ELF-1 (cell line): ENCODE measurements at regions not wholly inside any gene's neighbourhood (a gene's known extent, or its start where the extent isn't known, plus 50 kb on each side); places are given as distances from the start of the nearest gene placed in this dataset.
"Not testable (repeated sequence)": the region's sequence is repeated elsewhere in the genome, so short reads cannot be mapped to it uniquely, and the experiment has no call there.

ENCODE experiments used
- DNase-seq: peaks from one replicate; pipeline ENCODE4 v3.0.0-alpha.2; 2016; ENCODE audit warnings: low read depth, low spot score

DNA sequence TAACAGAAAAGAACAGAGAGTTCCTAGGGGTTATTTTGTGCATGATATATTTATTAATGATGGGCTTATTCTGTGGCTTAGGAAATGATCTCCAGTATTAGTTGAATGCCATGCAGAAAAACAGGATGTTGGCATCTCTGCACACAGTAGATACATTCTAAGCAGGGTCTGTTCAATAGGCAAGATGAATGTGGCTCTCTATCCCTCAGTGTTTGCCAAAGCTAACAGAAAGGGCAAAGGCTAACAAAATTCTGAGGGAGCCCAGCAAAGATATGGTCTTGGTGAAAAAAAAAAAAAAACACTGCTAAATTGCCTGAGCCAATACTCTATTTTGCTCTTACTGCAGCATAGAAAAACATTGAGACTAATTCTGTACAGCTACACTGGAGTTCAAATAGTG lies 1095.8 kb downstream of the UQCRFS1 start:
- no peak for DNase-seq

DNA sequence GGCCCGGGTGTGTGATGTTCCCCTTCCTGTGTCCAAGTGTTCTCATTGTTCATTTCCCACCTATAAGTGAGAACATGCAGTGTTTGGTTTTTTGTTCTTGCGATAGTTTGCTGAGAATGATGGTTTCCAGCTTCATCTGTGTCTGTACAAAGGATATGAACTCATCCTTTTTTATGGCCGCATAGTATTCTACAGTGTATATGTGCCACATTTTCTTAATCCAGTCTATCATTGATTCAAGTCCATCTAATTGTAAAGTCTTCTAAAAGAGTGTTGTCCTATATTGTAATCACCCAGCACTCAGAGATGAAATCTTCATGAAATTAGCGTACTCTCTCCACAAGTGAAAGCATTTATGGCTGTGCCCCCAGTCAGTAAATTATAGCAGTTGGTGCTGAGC lies 1096.6 kb downstream of the UQCRFS1 start:
- DNase-seq = not testable (repeated sequence)

DNA sequence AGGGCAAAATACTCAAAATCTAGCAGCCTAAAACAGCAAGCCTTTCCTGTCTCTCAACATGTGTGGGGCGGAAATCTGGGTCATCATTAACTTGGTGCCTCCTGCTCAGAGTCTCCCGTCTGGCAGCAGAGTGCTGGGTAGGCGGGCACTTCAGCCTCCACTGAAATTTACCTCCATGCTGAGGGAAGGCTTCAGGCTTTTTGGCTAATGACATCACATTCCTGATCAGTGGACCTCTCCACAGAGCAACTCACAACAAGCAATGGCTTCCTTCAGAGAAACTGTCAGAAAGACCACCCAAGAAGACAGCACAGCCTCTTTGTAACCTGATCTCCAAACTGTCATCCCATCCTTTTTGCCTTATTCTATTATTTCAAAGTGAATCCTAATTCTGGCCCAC lies 1109.0 kb downstream of the UQCRFS1 start:
- peak; percentile 89 for DNase-seq

DNA sequence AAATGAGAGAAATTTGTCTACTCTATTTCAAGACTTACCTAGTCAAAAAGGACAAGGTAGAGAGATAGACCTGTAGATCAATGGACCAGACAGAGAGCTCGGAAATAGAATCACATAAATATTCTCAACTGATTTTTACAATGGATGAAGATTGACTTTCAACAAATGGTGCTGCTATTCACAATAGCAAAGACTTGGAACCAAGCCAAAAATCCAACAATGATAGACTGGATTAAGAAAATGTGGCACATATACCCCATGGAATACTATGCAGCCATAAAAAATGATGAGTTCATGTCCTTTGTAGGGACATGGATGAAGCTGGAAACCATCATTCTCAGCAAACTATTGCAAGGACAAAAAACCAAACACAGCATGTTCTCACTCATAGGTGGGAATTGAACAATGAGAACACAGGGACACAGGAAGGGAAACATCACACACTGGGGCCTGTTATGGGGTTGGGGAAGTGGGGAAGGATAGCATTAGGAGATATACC lies 1128.2 kb downstream of the UQCRFS1 start:
- DNase-seq = not testable (repeated sequence)

DNA sequence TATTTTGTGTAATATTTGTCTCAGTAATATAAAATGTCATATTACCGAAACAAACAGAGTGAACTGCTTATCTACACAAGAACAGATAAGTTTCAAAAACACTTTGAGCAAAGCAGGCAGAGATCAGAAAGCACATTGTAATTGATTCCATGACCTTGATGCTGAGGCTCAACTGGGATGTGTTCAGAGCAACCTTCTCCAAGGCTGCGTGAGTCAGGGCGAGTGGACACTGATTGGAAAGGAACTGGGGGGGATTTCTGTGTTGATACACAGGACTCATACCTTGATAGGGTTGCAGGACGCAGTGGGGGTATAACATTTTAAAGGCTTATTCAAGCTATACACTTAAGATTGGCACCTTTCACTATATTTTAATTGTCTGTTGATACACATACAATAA lies 1136.3 kb downstream of the UQCRFS1 start:
- no peak for DNase-seq

DNA sequence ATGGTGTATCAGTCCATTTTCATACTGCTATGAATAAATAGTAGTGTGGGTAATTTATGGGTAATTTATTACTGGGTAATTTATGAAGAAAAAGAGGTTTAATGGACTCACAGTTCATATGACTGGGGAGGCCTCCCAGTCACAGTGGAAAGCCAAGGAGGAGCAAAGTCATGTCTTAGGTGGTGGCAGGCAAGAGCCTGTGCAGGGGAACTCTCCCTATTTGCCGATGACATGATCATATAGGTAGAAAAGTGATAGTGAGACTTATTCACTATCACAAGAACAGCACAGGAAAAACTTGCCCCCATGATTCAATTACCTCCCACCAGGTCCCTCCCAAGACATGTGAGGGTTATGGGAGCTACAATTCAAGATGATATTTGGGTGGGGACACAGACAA lies 1137.7 kb downstream of the UQCRFS1 start:
- no peak for DNase-seq

DNA sequence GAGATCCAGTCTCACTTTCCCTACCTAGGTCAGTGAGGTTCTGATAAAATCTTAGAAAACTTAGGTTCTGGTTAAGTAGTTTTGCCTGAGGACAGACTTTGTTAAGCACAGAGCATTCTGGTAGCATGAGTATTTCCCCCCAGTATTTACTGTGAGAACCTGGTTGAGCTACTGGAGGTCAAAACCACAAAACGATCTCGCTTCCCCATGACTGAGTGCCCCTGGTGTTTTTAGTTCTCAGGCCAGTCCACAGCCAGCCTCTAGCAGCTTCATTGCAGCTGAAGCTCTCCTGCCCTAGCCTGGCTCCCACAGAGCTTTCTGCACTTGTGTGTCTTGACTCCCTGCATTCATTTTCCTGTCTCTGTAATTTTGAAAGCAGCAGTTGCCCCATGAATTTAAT lies 1138.2 kb downstream of the UQCRFS1 start:
- DNase-seq = peak; percentile 41

DNA sequence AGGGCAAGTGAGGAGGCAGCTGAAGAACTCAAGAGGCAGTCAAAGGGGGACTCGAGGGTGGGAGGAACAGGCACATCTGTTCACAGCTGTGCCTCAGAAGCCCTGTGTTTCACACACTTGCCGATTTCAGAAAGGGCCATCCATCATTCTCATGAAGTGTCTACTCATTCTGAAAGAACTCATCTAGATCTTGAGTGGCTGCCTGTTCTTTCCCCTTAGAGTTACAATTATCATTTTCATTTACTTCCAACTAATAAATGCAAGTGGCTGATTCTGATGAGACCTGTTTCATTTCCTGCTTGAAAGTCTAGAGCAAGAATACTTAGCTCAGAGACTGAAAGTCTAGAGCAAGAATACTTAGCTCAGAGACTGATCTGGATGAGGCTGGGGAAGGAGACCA lies 1145.1 kb downstream of the UQCRFS1 start:
- no peak for DNase-seq

DNA sequence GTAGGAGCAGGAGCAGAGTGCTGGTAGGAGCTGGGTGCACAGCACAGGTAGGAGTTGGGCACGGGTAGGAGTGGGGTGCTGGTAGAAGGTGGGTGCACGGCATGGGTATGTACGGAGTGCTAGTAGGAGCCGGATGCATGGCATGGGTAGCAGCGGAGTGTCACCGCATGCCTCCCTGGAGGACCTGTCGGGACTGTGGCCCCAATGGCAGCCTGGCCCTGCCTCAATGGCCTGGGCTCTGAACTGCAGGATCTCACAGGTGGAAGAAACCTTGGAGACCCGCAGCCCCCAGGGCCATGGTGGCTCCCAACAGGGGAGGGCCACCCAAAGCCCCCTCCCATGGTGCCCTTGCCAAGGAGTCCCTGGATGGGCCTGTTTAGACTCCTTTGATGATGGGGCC lies 1146.0 kb downstream of the UQCRFS1 start:
- no peak for DNase-seq

DNA sequence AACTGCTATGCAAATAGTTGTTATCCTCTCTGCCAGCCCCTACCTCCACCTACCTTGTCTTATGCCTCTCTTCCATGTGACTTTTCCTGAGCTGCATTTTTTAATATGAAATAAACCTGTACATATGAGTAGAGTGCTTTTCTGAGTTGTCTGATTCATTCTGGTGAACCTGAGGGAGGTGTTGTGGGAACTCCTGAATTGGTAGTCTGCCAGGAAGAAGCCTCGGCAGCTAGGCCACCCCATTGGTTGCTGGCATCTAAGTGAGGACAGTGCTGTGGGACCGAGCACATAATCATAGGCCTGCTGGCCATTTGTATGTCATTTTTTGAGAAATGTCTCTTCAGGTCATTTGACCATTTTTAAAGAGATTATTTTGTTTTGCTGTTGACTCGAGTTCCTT lies 1146.8 kb downstream of the UQCRFS1 start:
- no peak for DNase-seq

DNA sequence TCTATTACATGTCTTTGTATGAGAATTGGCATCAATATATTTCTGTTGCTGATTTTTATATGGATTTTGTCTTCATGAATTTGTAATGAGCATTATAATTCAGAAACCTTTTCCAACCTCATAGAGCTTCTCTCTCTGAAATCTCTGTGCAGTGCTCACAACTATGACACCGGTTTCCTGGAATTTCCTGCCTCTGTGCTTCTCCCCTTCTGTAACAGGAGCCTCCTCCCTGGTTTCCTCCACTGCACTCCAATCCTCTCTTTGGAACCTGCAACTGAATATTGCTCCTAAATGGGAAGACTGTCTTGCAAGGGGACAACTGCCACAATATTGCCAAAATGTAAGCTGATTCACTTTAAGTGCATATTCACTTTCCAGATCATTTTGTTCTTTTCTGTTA lies 1147.9 kb downstream of the UQCRFS1 start:
- no peak for DNase-seq

DNA sequence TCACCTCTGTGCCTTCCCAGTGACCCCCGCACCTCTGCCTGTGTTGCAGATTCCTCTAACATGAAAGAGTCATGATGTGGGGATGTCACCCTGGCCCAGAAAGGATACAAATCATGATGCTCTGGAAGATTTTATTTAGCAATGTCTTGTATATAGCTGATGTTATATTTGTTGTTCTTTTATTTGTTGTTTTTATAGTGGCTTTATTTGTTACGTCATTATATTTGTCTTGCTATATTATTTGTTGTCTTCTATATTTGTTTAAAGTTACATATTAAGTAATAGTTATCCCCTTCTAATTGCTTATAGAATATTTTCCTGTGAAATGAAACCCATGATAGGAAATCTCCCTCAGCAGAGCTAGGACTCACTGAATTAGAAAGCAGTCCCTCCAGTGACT lies 1149.2 kb downstream of the UQCRFS1 start:
- no peak for DNase-seq

DNA sequence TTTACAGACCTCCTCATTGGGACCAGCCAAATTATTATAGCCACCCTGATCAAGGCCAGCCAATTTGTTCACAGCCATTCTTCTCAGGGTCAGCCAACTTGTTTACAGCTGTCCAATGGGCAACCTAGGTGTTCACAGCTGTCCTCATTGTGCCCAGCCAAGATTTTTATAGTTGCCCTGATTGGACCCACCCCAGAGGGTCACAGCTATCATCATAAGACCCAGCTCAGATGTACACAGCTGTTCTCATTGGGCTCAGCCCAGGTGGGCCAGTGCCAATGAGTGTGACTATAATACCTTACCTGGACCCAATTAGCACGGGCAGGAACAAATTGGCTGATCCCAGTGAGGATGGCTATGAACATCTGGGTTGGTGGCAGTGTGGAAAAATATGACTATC lies 1151.8 kb downstream of the UQCRFS1 start:
- DNase-seq = no peak

DNA sequence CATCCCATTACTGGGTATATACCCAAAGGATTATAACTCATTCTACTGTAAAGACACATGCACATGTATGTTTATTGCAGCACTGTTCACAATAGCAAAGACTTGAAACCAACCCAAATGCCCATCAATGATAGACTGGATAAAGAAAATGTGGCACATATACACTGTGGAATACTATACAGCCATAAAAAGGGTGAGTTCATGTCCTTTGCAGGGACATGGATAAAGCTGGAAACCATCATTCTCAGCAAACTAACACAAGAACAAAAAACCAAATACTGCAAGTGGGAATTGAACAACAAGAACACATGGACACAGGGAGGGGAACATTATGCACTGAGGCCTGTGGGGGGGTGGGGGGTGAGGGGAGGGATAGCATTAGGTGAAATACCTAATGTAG lies 1155.9 kb downstream of the UQCRFS1 start:
- not testable (repeated sequence) for DNase-seq

DNA sequence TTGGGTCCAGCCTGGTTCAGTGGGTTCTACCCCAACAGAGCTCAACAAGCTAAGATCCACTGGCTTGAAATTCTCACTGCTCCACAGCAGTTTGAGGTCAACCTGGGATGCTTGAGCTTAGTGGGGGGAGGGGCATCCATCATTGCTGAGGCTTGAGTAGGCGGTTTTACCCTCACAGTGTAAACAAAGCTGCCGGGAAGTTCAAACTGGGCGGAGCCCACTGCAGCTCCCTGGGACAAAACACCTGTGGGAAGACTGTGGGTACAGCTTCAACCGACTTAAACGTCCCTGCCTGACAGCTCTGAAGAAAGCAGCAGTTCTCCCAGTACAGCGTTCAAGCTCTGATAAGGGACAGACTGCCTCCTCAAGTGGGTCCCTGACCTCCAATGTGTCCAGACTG lies 1161.9 kb downstream of the UQCRFS1 start:
- DNase-seq = peak; percentile 50

DNA sequence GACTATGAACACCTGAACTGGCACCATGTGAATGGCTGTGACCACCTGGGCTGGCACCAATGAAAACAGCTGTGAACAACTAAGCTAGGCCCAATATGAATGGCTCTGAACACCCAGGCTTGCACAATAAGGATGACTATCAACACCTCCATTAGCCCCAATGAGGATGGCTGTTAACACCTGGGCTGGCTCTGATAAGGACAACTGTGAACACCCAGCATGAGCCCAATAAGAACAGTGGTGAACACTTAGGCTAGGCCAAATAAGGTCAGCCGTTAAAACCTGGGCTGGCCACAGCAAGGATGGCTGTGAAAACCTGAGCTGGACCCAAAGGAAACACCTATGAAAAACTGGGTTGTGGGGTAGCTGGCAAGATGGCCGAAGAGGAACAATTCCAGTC lies 1163.1 kb downstream of the UQCRFS1 start:
- no peak for DNase-seq

DNA sequence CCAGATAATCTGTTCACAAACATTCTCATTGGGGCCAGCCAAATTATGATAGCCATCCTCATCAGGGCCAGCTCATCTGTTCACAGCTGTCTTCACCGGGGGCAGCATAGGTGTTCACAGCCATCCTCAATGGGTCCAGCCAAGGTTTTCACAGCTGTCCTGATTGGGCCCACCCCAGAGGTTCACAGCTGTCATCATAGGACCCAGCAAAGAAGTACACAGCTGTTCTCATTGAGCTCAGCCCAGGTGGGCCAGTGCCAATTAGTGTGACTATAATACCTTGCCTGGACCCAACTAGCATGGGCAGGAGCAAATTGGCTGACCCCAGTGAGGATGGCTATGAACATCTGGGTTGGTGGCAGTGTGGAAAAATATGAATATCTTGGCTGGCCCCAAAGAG lies 1166.0 kb downstream of the UQCRFS1 start:
- DNase-seq = no peak

DNA sequence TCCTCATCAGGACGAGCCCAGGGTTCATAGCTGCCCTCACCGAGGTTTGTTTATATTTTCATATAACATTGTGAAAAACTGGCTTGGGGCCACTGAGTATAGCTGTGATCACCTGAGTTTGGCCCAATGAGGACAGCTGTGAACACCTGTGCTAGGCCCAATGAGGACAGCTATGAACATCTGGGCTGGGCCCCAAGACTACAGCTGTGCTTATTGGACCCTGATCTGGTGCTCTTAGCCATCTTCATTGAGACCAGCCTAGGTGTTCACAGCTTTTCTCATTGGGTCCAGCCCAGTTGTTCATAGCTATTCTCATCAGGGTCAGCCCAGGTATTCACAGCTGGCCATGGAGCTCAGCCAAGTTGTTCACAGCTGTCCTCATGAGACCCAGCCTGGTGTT lies 1167.3 kb downstream of the UQCRFS1 start:
- DNase-seq = no peak

DNA sequence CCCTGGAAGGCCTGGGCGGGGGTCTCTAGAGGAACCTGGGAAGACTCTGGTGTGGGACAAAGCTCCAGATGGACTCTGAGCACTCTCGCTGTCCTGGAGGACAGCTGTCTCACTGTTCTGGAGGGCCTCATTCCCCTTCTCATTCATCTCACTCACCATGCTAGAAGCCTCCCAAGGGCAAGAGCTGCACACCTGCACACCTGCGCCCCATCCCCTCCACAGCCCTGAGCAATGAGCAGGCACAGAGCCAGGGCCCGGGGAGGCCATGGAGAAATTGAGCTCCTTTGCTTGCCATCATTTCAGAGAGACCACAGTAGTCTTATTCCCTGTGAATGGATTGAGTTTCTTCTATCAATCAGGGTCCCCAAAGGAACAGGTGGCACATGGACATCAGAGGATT lies 1168.5 kb downstream of the UQCRFS1 start:
- DNase-seq = no peak

DNA sequence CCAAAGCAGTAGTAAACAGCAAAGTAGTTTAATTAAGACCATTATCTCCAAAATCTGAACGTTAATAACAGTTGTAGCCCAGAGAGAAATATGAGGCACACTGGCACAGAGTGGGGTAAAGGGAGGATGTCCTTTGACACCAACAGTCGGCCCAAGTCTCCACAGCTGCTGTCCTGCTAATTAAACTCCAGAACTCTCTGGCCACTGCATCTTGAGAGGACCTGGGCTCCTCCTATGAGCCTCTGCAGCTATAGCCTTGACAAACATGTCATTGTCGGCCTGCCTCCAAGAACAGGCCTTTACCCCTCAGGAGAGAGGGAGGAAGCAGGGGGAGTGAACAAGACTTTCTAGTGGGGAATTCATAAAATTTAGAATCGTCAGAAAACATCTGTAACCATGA lies 1170.4 kb downstream of the UQCRFS1 start:
- no peak for DNase-seq

DNA sequence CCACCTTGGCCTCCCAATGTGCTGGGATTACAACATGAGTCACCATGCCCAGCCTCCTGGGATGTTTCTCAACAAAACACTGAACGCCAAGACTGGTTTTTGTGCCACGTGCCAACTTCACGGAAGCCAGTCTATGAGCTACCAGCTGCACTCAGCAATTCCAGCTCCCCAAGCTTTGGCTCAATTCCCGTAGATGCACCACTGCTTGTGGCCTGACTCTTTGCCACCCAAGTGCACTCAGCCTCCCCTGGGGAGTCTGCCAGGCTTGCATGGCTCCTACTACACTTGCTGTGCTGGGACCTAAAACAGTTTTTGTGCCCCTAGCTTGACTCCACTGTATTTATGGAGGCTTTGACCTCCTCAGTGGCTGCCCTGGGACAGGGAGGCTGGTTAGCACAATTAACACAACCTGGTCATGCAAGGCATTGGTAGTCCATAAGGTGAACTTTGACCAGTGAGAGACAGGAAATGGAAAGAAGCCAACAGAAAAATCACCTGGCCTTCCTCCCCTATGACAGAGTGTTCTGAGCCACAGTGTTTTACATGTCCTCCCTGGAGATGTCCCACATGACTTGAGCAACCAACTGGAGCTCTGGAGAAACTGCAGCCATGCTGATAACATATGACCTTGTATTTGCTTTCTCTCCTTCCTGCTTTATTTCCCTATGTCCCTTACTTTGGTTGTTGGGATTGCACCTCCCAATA lies 1173.1 kb downstream of the UQCRFS1 start:
- no peak for DNase-seq

DNA sequence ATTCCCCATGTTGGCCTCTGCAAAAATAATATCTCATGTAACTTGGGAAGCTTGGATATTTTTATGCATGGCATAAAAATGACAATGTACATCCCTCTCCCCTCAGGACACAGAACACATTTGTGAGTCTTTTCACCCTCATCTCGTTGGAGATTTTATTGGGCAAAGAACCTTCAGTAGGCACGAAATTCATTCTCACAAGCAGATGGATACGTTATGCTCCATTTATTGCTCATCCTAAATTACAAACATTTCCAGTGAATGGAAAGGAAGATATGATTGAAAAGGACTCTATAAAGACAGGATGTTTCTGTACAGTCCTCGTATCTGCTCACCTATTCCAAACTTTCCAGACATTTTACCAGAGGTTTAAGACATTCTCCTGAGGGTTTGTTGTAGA lies 1175.8 kb downstream of the UQCRFS1 start:
- no peak for DNase-seq

DNA sequence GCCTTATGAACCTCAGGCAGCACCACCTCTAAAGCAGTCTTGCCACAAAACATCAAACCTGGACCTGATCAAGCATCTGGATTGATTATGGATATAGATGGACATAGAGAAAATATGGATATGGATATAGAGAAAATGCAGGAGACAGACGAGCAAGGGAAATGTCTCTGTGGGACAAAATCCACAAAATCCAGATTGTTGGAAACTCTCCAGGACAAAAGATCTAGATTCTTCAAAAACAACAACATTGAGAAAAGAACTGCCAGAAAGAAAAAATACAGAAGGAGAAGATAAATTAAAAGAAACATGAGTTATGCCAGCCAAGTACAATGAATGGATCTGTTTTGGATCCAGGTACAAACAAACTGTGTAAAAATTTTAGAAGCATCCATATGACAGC lies 1176.5 kb downstream of the UQCRFS1 start:
- DNase-seq = no peak

DNA sequence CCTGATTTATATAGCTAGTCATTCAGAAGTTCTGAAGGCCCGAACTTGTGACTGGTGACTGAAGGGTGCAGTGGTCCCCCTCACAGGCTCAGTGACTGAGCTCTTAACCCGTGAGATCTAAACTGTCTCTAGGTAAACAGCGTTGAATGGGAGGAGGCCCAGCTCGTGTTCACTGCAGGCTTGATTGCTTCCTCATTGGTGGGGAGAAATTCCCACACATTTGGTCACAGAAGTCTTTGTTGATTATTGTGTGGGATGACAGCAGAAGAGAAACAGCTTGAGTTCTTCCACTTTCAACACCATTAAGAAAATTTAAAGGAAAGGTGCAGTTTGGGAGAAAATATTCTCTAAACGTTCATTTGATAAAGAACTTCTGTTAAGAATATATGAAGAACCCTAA lies 1178.0 kb downstream of the UQCRFS1 start:
- no peak for DNase-seq
